DOHH2 (cell line): ENCODE measurements at regions not wholly inside any gene's neighbourhood (a gene's known extent, or its start where the extent isn't known, plus 50 kb on each side); places are given as distances from the start of the nearest gene placed in this dataset.

Source experiments
- H3F3A ChIP-seq: fragments of 200-600 bp; sonication (generic), shearing (Covaris generic); 2 replicates; pipeline ENCODE4 v1.6.0; 2016; ENCODE audit warnings: antibody characterized with exemption, mild to moderate bottlenecking; ENCODE audit not compliant: control insufficient read depth, insufficient read depth
- H3K27ac ChIP-seq: fragments of 200-600 bp; sonication (generic); 2 replicates; pipeline ENCODE4 v1.5.1; 2014; ENCODE audit warnings: low read depth, mild to moderate bottlenecking, low read length, moderate library complexity
- H3K27me3 ChIP-seq: fragments of 200-600 bp; sonication (generic); 2 replicates; pipeline ENCODE4 v1.6.1; 2014; ENCODE audit warnings: mild to moderate bottlenecking, low read length, mixed read lengths; ENCODE audit not compliant: control insufficient read depth
- H3K36me3 ChIP-seq: fragments of 200-600 bp; sonication (generic); 2 replicates; pipeline ENCODE4 v1.6.1; 2014; ENCODE audit warnings: mild to moderate bottlenecking, low read length, moderate library complexity, mixed read lengths; ENCODE audit not compliant: control insufficient read depth
- H3K4me1 ChIP-seq: fragments of 200-600 bp; sonication (generic); 2 replicates; pipeline ENCODE4 v1.6.1; 2014; ENCODE audit warnings: mild to moderate bottlenecking, low read length, mixed read lengths; ENCODE audit not compliant: control insufficient read depth
- H3K4me2 ChIP-seq: fragments of 200-600 bp; sonication (generic); 2 replicates; pipeline ENCODE4 v1.6.0; 2014; ENCODE audit warnings: mild to moderate bottlenecking, low read length, moderate library complexity
- H3K4me3 ChIP-seq: fragments of 200-600 bp; sonication (generic); 2 replicates; pipeline ENCODE4 v1.5.1; 2014; ENCODE audit warnings: mild to moderate bottlenecking, low read length, mixed read lengths
- H3K79me2 ChIP-seq: fragments of 200-600 bp; sonication (generic); 2 replicates; pipeline ENCODE4 v1.6.1; 2014; ENCODE audit warnings: mild to moderate bottlenecking, low read length, mixed read lengths; ENCODE audit not compliant: control insufficient read depth
- H3K9me2 ChIP-seq: fragments of 200-600 bp; sonication (generic); replicated peaks from 2 replicates; pipeline ENCODE4 v1.6.1; 2014; ENCODE audit warnings: mild to moderate bottlenecking, low read length, mixed read lengths; ENCODE audit not compliant: control insufficient read depth
- H3K9me3 ChIP-seq: fragments of 200-600 bp; sonication (generic); 2 replicates; pipeline ENCODE4 v1.6.1; 2014; ENCODE audit warnings: antibody characterized with exemption, low read length, mixed read lengths; ENCODE audit not compliant: control insufficient read depth, insufficient read depth
- H4K20me1 ChIP-seq: fragments of 200-600 bp; sonication (generic); 2 replicates; pipeline ENCODE4 v1.6.0; 2014; ENCODE audit warnings: low read depth, mild to moderate bottlenecking, antibody characterized with exemption, low read length, moderate library complexity; ENCODE audit not compliant: control insufficient read depth, insufficient read depth
- CTCF ChIP-seq: fragments of 200-600 bp; sonication (generic); IDR thresholded peaks from one replicate; pipeline ENCODE4 v1.5.1; 2014; ENCODE audit warnings: antibody characterized with exemption, mild to moderate bottlenecking, low read depth, low read length; ENCODE audit not compliant: poor library complexity, severe bottlenecking
- EZH2phosphoT487 ChIP-seq: fragments of 200-600 bp; sonication (generic); IDR thresholded peaks from 2 replicates; pipeline ENCODE4 v1.6.1; 2017; ENCODE audit warnings: borderline replicate concordance, mild to moderate bottlenecking, antibody characterized with exemption, low read length, moderate library complexity, mixed read lengths

DNA sequence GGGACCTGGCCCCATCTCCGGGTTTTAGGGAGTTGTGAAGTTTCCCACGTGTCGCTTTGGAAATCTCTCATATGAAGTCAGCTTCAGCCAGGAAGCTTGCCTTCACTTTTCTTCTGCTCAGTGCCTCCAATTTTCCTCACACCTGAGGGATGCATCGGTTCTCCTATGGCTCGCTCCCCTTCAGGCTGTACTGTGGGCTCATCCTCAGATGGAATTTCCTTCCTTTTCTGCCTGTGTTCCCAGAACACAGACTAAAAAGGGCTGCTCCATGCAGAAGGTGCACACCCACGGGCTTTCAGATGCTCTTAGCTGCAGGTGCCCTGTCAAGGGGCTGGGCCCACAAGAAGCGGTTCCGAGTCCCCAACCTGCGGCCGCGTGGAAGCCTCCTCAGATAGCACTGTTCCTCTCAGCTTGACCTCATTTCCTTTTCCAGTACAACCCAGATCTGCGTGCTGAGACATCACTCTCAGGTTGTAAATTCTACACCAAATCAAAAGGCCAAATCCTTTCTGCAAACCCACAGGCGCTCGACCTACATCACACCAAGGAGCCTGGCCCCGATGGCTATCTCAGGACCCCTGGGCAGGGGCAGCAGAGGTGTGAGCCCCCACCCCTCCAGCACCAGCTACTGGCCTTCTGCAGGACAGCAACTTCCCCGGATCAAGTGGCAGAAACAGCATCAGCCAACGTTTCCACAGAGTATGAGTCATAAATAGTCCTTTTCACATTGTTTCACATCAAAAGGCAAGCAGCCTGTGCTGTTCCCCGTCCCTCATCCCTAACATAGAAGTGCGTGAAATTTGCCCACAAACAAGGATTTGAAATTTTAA is 275.9 kb downstream of the ZNF536 start:
- H3K4me2 ChIP-seq, result no peak overlapping the region
- H3K27me3 ChIP-seq, result no peaks in the 10 kb centered on the region
- H3F3A ChIP-seq, result no peaks in the 10 kb centered on the region
- no peak for TF ChIP-seq CTCF
- TF ChIP-seq EZH2phosphoT487, result no peak
- no peak overlapping the region for H3K27ac ChIP-seq
- no peaks in the 10 kb centered on the region for H3K79me2 ChIP-seq
- no peaks in the 10 kb centered on the region for H3K4me1 ChIP-seq
- H4K20me1 ChIP-seq, result no peaks in the 10 kb centered on the region
- no peaks in the 10 kb centered on the region for H3K9me3 ChIP-seq
- no peaks in the 10 kb centered on the region for H3K9me2 ChIP-seq
- no peak overlapping the region for H3K4me3 ChIP-seq
- no peaks in the 10 kb centered on the region for H3K36me3 ChIP-seq

- H3K36me3 ChIP-seq, result no peaks in the 10 kb centered on the region
- H3K4me1 ChIP-seq, result no peaks in the 10 kb centered on the region
- H3K9me2 ChIP-seq, result no peaks in the 10 kb centered on the region
- no peaks in the 10 kb centered on the region for H3K79me2 ChIP-seq
- no peaks in the 10 kb centered on the region for H3F3A ChIP-seq
- no peak overlapping the region for H3K4me2 ChIP-seq
- no peak overlapping the region for H3K4me3 ChIP-seq
- H3K9me3 ChIP-seq, result no peaks in the 10 kb centered on the region
- no peaks in the 10 kb centered on the region for H3K27me3 ChIP-seq
- TF ChIP-seq EZH2phosphoT487, result no peak
- H3K27ac ChIP-seq, result no peak overlapping the region
- H4K20me1 ChIP-seq, result no peaks in the 10 kb centered on the region
These were observed 274.6 kb downstream of the ZNF536 start for GRCh38 chr19:30646806-30647205.

- Histone ChIP-seq H3K27me3 (no peaks in the 10 kb centered on the region), H3K4me1 (no peaks in the 10 kb centered on the region), H3K27ac (no peak overlapping the region), H3K4me3 (no peak overlapping the region), H4K20me1 (no peaks in the 10 kb centered on the region), H3K4me2 (no peak overlapping the region), H3K36me3 (no peaks in the 10 kb centered on the region), H3K79me2 (no peaks in the 10 kb centered on the region), H3K9me3 (no peaks in the 10 kb centered on the region), H3F3A (no peaks in the 10 kb centered on the region), H3K9me2 (no peaks in the 10 kb centered on the region)
- TF ChIP-seq EZH2phosphoT487, result no peak
- TF ChIP-seq CTCF, result no peak
These were observed 273.9 kb downstream of the ZNF536 start for GRCh38 chr19:30645946-30646577.
